Uterus (tissue), 3 donors: ENCODE measurements at regions not wholly inside any gene's neighbourhood (a gene's known extent, or its start where the extent isn't known, plus 50 kb on each side); places are given as distances from the start of the nearest gene placed in this dataset.

Source experiments
- DNase-seq, 2 donors: peaks; one replicate each; pipeline ENCODE4 v3.0.0-alpha.2; 2019 to 2020
- H3K27ac ChIP-seq, 2 donors: fragments of 200-600 bp; sonication (generic); 1 replicate in 1 of 2; 2 replicates in 1 of 2; pipeline ENCODE4 v1.5.1; 2016 to 2018
- H3K27me3 ChIP-seq, 2 donors: fragments of 200-600 bp; sonication (generic); one replicate each; pipeline ENCODE4 v1.5.1; 2018 to 2019; ENCODE audit warnings: control low read depth in 1 of 2
- H3K36me3 ChIP-seq, 2 donors: fragments of 200-600 bp; sonication (generic); one replicate each; pipeline ENCODE4 v1.5.1; 2019; ENCODE audit warnings: control low read depth in 1 of 2
- H3K4me1 ChIP-seq, 2 donors: fragments of 200-600 bp; sonication (generic); one replicate each; pipeline ENCODE4 v1.5.1; 2018 to 2019; ENCODE audit warnings: control low read depth in 1 of 2
- H3K4me3 ChIP-seq, 2 donors: fragments of 200-600 bp; sonication (generic); 1 replicate in 1 of 2; 2 replicates in 1 of 2; pipeline ENCODE4 v1.5.1; 2018 to 2019; ENCODE audit warnings: mild to moderate bottlenecking in 1 of 2
- H3K9me3 ChIP-seq, 2 donors: fragments of 200-600 bp; sonication (generic); one replicate each; pipeline ENCODE4 v1.5.1; 2019; ENCODE audit warnings: control low read depth in 1 of 2
- POLR2A ChIP-seq, 2 donors: fragments of 450-650 bp; IDR thresholded peaks; one replicate each; pipeline ENCODE4 v1.6.1; 2016; ENCODE audit warnings: antibody characterized with exemption in 2 of 2, mild to moderate bottlenecking in 1 of 2, moderate library complexity in 1 of 2
- intact Hi-C: fragments of 100-400 bp; cut with DNase I; formaldehyde crosslinking; loops from one replicate; pipeline ENCODE4 v1.15.1; 2023; ENCODE audit warnings: low total_unique reads
- TF ChIP-seq, protein P1 (sequence below), 4 experiments: fragments of 200-600 bp in 2 of 4; fragments of 450-650 bp in 2 of 4; sonication (generic) in 2 of 4; IDR thresholded peaks; one replicate each; pipeline ENCODE4 v1.5.1; 2016 to 2019; ENCODE audit warnings: antibody characterized with exemption in 4 of 4, mild to moderate bottlenecking in 2 of 4, moderate library complexity in 1 of 4
- donor health status: DM: yes; HTN: yes; CAD: no.

DNA sequence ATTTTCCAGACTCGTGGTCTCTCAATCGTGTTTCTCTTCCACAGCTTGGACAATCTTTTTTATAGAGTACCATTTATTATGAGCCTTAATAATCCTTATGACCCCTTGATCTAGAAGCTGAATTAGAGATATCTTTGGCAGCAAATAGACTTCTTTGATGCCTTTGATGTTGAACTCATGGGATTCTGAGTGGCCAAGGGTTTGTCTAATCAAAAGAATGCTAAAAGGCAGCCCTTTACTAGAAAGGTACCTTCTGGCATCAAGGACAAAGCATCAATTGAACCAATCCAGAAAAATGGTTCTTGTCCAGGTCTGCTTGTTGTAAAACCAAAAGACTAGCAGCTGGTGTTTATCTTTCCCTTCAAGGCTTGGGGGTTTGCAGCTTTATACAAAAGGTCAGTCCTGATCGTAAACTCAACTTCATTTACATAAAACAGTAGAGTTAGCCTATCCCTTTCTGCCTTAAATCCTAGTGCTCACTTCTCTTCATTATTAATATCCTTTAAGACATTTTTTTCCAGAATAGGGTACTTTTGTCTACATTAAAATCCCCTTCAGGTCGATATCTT lies 411.3 kb downstream of the FAT4 start:
- H3K36me3 ChIP-seq, result no peaks in the 10 kb centered on the region
- intact Hi-C loops, result no loop called here

DNA sequence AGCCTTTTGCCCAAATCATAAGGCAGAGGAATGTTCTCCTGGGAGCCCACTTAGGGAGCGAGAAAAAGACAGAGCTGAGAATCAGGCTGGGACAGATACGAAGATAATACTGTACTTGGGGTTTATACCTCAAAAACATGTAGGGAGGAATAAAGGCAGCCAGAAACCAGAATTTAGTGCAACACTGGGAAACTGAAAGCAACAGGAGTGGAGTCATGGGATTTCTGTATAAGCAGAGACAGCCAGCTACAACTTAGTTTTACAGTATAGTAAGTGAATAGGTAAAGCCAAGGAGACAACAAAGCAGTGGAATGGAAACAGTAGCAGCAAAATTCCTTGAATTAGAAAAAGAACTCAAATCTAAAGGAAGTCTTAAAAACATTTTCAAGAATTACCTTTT lies 413.2 kb downstream of the FAT4 start:
- H3K4me3 ChIP-seq, result no peak overlapping the region
- intact Hi-C loops, result no loop called here
- H3K27me3 ChIP-seq, result no peaks in the 10 kb centered on the region
- no peak for DNase-seq
- H3K36me3 ChIP-seq, result no peaks in the 10 kb centered on the region
- H3K27ac ChIP-seq, result no peak overlapping the region
- TF ChIP-seq, protein P1, sequence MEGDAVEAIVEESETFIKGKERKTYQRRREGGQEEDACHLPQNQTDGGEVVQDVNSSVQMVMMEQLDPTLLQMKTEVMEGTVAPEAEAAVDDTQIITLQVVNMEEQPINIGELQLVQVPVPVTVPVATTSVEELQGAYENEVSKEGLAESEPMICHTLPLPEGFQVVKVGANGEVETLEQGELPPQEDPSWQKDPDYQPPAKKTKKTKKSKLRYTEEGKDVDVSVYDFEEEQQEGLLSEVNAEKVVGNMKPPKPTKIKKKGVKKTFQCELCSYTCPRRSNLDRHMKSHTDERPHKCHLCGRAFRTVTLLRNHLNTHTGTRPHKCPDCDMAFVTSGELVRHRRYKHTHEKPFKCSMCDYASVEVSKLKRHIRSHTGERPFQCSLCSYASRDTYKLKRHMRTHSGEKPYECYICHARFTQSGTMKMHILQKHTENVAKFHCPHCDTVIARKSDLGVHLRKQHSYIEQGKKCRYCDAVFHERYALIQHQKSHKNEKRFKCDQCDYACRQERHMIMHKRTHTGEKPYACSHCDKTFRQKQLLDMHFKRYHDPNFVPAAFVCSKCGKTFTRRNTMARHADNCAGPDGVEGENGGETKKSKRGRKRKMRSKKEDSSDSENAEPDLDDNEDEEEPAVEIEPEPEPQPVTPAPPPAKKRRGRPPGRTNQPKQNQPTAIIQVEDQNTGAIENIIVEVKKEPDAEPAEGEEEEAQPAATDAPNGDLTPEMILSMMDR (IDR thresholded peaks at IDR 0.05), result no peak
- no peak for TF ChIP-seq POLR2A (IDR thresholded peaks at IDR 0.05)
- no peaks in the 10 kb centered on the region for H3K4me1 ChIP-seq
- H3K9me3 ChIP-seq, result no peaks in the 10 kb centered on the region

More for the DNA sequence above, 411.3 kb downstream of the FAT4 start:
- H3K27me3 ChIP-seq, result no peaks in the 10 kb centered on the region
- DNase-seq, result no peak
- no peak overlapping the region for H3K4me3 ChIP-seq
- H3K9me3 ChIP-seq, result no peaks in the 10 kb centered on the region
- no peak for TF ChIP-seq POLR2A (IDR thresholded peaks at IDR 0.05)
- TF ChIP-seq, protein P1 (IDR thresholded peaks at IDR 0.05), result no peak
- no peaks in the 10 kb centered on the region for H3K4me1 ChIP-seq
- H3K27ac ChIP-seq, result no peak overlapping the region

DNA sequence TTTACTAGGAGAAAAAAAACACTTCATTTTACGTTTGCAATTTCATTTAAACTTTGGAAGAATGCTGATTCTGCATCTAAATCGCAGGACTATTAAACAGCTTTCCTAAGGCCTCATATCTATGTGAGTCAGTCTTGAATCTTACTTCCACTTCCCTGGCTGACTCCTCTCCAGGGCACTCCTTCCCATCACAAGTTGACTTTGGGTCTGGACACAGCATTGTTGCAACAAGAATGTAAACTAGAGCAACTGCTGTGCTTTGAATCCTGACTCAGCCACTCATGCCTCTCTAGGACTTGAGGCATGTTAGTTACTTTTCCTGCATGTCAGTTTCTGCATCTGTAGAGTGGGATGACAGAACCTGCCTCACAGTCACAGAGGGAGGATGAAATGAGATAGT lies 413.8 kb downstream of the FAT4 start:
- no peak overlapping the region for H3K27ac ChIP-seq
- no peaks in the 10 kb centered on the region for H3K36me3 ChIP-seq
- H3K9me3 ChIP-seq, result no peaks in the 10 kb centered on the region
- no peaks in the 10 kb centered on the region for H3K4me1 ChIP-seq
- intact Hi-C loops, result no loop called here
- DNase-seq, result no peak
- no peak for TF ChIP-seq POLR2A (IDR thresholded peaks at IDR 0.05)
- TF ChIP-seq, protein P1 (IDR thresholded peaks at IDR 0.05), result no peak
- H3K27me3 ChIP-seq, result no peaks in the 10 kb centered on the region
- no peak overlapping the region for H3K4me3 ChIP-seq

DNA sequence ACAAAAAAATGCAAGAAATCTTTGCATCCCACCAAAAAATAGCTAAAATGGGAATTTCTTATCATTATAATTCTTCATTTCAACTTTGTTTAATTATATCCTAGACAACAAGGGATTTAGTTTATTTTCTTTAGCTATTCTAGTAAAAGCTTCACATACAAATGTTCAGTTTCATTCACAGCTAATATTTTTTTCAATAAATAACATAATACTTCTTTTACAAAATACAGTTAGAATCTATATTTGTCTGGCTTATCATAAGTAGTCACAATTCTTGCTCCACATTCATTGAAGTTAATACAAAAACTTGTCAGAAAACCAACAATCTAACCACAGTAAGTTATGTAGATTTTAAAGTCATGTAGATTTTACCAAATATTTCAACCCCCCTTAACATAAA lies 414.4 kb downstream of the FAT4 start:
- Histone ChIP-seq H3K9me3 (no peaks in the 10 kb centered on the region), H3K36me3 (no peaks in the 10 kb centered on the region), H3K4me3 (no peak overlapping the region), H3K27ac (no peak overlapping the region), H3K27me3 (no peaks in the 10 kb centered on the region), H3K4me1 (no peaks in the 10 kb centered on the region)
- intact Hi-C loops, result no loop called here
- TF ChIP-seq POLR2A (IDR thresholded peaks at IDR 0.05), result no peak
- TF ChIP-seq, protein P1 (IDR thresholded peaks at IDR 0.05), result no peak
- DNase-seq, result no peak

DNA sequence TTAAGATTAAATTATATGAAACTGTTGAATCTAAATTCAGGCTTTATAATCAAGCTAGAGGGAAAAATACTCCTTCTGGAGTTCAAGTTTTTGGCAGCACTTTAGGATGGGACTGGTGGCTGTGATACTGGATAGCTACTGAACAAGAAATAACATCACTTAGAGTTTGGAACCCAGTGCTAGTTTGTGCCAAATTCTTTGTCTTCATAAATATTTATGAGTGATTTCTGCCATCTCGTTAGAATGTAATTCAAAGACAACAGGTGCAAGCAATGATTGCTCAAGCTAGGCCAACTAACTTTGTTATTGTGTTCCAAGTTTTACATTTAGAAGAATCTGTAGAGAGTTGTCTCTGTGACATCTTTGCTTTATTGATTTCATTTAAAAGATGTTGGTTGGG lies 417.9 kb downstream of the FAT4 start:
- intact Hi-C loops, result no loop called here
- no peak for TF ChIP-seq POLR2A (IDR thresholded peaks at IDR 0.05)
- TF ChIP-seq, protein P1 (IDR thresholded peaks at IDR 0.05), result no peak
- DNase-seq, result no peak
- Histone ChIP-seq H3K4me1 (no peaks in the 10 kb centered on the region), H3K27me3 (no peaks in the 10 kb centered on the region), H3K27ac (no peak overlapping the region), H3K9me3 (no peaks in the 10 kb centered on the region), H3K36me3 (no peaks in the 10 kb centered on the region), H3K4me3 (no peak overlapping the region)
